ENCODE measurements at regions not wholly inside any gene's neighbourhood (a gene's known extent, or its start where the extent isn't known, plus 50 kb on each side); places are given as distances from the start of the nearest gene placed in this dataset.

- TF ChIP-seq, protein P1, sequence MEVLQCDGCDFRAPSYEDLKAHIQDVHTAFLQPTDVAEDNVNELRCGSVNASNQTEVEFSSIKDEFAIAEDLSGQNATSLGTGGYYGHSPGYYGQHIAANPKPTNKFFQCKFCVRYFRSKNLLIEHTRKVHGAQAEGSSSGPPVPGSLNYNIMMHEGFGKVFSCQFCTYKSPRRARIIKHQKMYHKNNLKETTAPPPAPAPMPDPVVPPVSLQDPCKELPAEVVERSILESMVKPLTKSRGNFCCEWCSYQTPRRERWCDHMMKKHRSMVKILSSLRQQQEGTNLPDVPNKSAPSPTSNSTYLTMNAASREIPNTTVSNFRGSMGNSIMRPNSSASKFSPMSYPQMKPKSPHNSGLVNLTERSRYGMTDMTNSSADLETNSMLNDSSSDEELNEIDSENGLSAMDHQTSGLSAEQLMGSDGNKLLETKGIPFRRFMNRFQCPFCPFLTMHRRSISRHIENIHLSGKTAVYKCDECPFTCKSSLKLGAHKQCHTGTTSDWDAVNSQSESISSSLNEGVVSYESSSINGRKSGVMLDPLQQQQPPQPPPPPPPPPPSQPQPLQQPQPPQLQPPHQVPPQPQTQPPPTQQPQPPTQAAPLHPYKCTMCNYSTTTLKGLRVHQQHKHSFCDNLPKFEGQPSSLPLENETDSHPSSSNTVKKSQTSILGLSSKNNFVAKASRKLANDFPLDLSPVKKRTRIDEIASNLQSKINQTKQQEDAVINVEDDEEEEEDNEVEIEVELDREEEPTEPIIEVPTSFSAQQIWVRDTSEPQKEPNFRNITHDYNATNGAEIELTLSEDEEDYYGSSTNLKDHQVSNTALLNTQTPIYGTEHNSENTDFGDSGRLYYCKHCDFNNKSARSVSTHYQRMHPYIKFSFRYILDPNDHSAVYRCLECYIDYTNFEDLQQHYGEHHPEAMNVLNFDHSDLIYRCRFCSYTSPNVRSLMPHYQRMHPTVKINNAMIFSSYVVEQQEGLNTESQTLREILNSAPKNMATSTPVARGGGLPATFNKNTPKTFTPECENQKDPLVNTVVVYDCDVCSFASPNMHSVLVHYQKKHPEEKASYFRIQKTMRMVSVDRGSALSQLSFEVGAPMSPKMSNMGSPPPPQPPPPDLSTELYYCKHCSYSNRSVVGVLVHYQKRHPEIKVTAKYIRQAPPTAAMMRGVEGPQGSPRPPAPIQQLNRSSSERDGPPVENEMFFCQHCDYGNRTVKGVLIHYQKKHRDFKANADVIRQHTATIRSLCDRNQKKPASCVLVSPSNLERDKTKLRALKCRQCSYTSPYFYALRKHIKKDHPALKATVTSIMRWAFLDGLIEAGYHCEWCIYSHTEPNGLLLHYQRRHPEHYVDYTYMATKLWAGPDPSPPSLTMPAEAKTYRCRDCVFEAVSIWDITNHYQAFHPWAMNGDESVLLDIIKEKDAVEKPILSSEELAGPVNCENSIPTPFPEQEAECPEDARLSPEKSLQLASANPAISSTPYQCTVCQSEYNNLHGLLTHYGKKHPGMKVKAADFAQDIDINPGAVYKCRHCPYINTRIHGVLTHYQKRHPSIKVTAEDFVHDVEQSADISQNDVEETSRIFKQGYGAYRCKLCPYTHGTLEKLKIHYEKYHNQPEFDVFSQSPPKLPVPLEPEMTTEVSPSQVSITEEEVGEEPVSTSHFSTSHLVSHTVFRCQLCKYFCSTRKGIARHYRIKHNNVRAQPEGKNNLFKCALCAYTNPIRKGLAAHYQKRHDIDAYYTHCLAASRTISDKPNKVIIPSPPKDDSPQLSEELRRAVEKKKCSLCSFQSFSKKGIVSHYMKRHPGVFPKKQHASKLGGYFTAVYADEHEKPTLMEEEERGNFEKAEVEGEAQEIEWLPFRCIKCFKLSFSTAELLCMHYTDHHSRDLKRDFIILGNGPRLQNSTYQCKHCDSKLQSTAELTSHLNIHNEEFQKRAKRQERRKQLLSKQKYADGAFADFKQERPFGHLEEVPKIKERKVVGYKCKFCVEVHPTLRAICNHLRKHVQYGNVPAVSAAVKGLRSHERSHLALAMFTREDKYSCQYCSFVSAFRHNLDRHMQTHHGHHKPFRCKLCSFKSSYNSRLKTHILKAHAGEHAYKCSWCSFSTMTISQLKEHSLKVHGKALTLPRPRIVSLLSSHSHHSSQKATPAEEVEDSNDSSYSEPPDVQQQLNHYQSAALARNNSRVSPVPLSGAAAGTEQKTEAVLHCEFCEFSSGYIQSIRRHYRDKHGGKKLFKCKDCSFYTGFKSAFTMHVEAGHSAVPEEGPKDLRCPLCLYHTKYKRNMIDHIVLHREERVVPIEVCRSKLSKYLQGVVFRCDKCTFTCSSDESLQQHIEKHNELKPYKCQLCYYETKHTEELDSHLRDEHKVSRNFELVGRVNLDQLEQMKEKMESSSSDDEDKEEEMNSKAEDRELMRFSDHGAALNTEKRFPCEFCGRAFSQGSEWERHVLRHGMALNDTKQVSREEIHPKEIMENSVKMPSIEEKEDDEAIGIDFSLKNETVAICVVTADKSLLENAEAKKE (CRISPR knock-in tag; IDR thresholded peaks at IDR 0.05), result no peak
- TF ChIP-seq ZNF331 (CRISPR knock-in tag; IDR thresholded peaks at IDR 0.05; ENCODE audit: low read depth) (no peak), REST (IDR thresholded peaks at IDR 0.05; ENCODE audit: unreplicated experiment) (no peak), POLR2AphosphoS5 (IDR thresholded peaks at IDR 0.05; ENCODE audit: low read depth) (no peak)
These were observed 110.7 kb upstream of the HAAO start (continued) for GRCh38 chr2:42902939-42903709.

Data from GM23338 (cell line).